ENCODE measurements at regions not wholly inside any gene's neighbourhood (a gene's known extent, or its start where the extent isn't known, plus 50 kb on each side); places are given as distances from the start of the nearest gene placed in this dataset.

GRCh38 chr12:58206876-58207275, 265.5 kb downstream of the ATP23 start:
- Mint-ChIP-seq H3K27ac (no peak overlapping the region), H3K27me3 (peaks cover 3% of the 10 kb centered on the region), H3K4me3 (no peak overlapping the region), H3K36me3 (ENCODE audit: low read depth) (no peaks in the 10 kb centered on the region), H3K9me3 (no peaks in the 10 kb centered on the region), H3K4me1 (ENCODE audit: low read depth) (no peaks in the 10 kb centered on the region)
- intact Hi-C loops (cut with micrococcal nuclease), result no loop called here
- DNase-seq (no peak), ATAC-seq (no peak)
- TF ChIP-seq CTCF (IDR thresholded peaks at IDR 0.05), result no peak
- ChIA-PET POLR2A (no interaction called here), CTCF (no interaction called here)

- peaks cover 8% of the 10 kb centered on the region for H3K27me3 Mint-ChIP-seq
- TF ChIP-seq CTCF (IDR thresholded peaks at IDR 0.05), result no peak
- ChIA-PET CTCF (no interaction called here), POLR2A (no interaction called here)
- no peaks in the 10 kb centered on the region for H3K36me3 Mint-ChIP-seq (ENCODE audit: low read depth)
- no peaks in the 10 kb centered on the region for H3K4me1 Mint-ChIP-seq (ENCODE audit: low read depth)
- intact Hi-C loops (cut with micrococcal nuclease), result no loop called here
- no peak overlapping the region for H3K4me3 Mint-ChIP-seq
- no peaks in the 10 kb centered on the region for H3K9me3 Mint-ChIP-seq
- ATAC-seq (no peak), DNase-seq (no peak)
- H3K27ac Mint-ChIP-seq, result no peak overlapping the region
Observed at GRCh38 chr12:58211211-58211610, 269.8 kb downstream of the ATP23 start.

GRCh38 chr12:58217130-58217529, 275.8 kb downstream of the ATP23 start:
- Mint-ChIP-seq H3K27me3 (peaks cover 6% of the 10 kb centered on the region), H3K4me1 (ENCODE audit: low read depth) (no peaks in the 10 kb centered on the region), H3K9me3 (no peaks in the 10 kb centered on the region), H3K36me3 (ENCODE audit: low read depth) (no peaks in the 10 kb centered on the region), H3K4me3 (no peak overlapping the region), H3K27ac (no peak overlapping the region)
- no peak for DNase-seq
- no peak for TF ChIP-seq CTCF (IDR thresholded peaks at IDR 0.05)
- ChIA-PET CTCF (no interaction called here), POLR2A (no interaction called here)
- intact Hi-C loops (cut with micrococcal nuclease), result no loop called here
- no peak for ATAC-seq

- peaks cover 1% of the 10 kb centered on the region for H3K9me3 Mint-ChIP-seq
- no peak overlapping the region for H3K27ac Mint-ChIP-seq
- DNase-seq (no peak), ATAC-seq (no peak)
- TF ChIP-seq CTCF (IDR thresholded peaks at IDR 0.05), result no peak
- ChIA-PET POLR2A (no interaction called here), CTCF (no interaction called here)
- H3K4me1 Mint-ChIP-seq (ENCODE audit: low read depth), result no peaks in the 10 kb centered on the region
- no peak overlapping the region for H3K4me3 Mint-ChIP-seq
- intact Hi-C loops (cut with micrococcal nuclease), result no loop called here
- no peaks in the 10 kb centered on the region for H3K36me3 Mint-ChIP-seq (ENCODE audit: low read depth)
- H3K27me3 Mint-ChIP-seq, result no peaks in the 10 kb centered on the region
Observed at GRCh38 chr12:58224536-58225105, 283.3 kb downstream of the ATP23 start.

- Mint-ChIP-seq H3K27me3 (peaks cover under 1% of the 10 kb centered on the region), H3K27ac (no peak overlapping the region), H3K9me3 (peaks cover 1% of the 10 kb centered on the region), H3K4me3 (no peak overlapping the region), H3K4me1 (ENCODE audit: low read depth) (no peaks in the 10 kb centered on the region), H3K36me3 (ENCODE audit: low read depth) (no peaks in the 10 kb centered on the region)
- DNase-seq (no peak), ATAC-seq (no peak)
- ChIA-PET POLR2A (no interaction called here), CTCF (interaction anchor here (1.4 kb wide), 1 partner anchor 27 kb away, joined by 3 read pairs; no protein-coding TSS in a partner anchor)
- intact Hi-C loops (cut with micrococcal nuclease), result no loop called here
- TF ChIP-seq CTCF (IDR thresholded peaks at IDR 0.05), result no peak
Observed at GRCh38 chr12:58225203-58225877, 284.0 kb downstream of the ATP23 start.
